Gastroesophageal sphincter (tissue), 3 donors: ENCODE measurements at regions not wholly inside any gene's neighbourhood (a gene's known extent, or its start where the extent isn't known, plus 50 kb on each side); places are given as distances from the start of the nearest gene placed in this dataset.

Experiments
- CTCF ChIP-seq, 4 experiments: fragments of 200-600 bp in 2 of 4; fragments of 450-650 bp in 2 of 4; sonication (generic) in 1 of 4; IDR thresholded peaks; one replicate each; pipeline ENCODE4 v1.5.1; 2017 to 2019; ENCODE audit warnings: antibody characterized with exemption in 4 of 4, mild to moderate bottlenecking in 2 of 4, moderate library complexity in 2 of 4
- POLR2A ChIP-seq, 2 donors: fragments of 450-650 bp; IDR thresholded peaks; one replicate each; pipeline ENCODE4 v1.6.1; 2017; ENCODE audit warnings: antibody characterized with exemption in 2 of 2, mild to moderate bottlenecking in 2 of 2, moderate library complexity in 1 of 2

GRCh38 chr4:83703752-83704151, 167.8 kb downstream of the GPAT3 start:
- TF ChIP-seq POLR2A (IDR thresholded peaks at IDR 0.05) (no peak), CTCF (IDR thresholded peaks at IDR 0.05) (no peak)
